22Rv1 (cell line): ENCODE measurements at regions not wholly inside any gene's neighbourhood (a gene's known extent, or its start where the extent isn't known, plus 50 kb on each side); places are given as distances from the start of the nearest gene placed in this dataset.

Experiments
- ZFX ChIP-seq: fragments of 450-650 bp; IDR thresholded peaks from 2 replicates; pipeline ENCODE4 v1.6.1; 2017; ENCODE audit warnings: antibody characterized with exemption, borderline replicate concordance
- TF ChIP-seq, protein P1 (sequence below): fragments of 450-650 bp; IDR thresholded peaks from 2 replicates; pipeline ENCODE4 v1.5.1; 2017; ENCODE audit warnings: mild to moderate bottlenecking

DNA sequence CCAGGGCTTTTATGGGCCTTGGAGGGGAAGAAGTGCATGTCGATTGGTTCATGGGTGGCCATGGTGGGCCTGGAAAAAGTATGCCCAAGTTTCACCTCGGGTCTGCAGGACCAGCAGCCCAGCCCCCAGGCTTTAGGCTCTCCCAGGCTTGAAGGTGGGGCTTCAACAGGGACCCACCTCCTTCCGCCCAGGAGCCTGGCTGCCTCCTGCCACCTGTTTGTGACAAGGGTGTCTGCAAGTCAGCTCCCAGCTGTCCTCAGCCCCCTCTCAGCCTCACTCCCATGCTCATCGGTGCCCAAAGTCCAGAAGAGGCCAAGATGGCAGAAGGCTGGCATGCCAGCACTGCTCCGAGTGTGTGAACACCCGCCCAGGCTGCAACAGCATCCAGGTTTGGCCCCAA, 1063.2 kb upstream of the ACO1 start:
- TF ChIP-seq, protein P1, sequence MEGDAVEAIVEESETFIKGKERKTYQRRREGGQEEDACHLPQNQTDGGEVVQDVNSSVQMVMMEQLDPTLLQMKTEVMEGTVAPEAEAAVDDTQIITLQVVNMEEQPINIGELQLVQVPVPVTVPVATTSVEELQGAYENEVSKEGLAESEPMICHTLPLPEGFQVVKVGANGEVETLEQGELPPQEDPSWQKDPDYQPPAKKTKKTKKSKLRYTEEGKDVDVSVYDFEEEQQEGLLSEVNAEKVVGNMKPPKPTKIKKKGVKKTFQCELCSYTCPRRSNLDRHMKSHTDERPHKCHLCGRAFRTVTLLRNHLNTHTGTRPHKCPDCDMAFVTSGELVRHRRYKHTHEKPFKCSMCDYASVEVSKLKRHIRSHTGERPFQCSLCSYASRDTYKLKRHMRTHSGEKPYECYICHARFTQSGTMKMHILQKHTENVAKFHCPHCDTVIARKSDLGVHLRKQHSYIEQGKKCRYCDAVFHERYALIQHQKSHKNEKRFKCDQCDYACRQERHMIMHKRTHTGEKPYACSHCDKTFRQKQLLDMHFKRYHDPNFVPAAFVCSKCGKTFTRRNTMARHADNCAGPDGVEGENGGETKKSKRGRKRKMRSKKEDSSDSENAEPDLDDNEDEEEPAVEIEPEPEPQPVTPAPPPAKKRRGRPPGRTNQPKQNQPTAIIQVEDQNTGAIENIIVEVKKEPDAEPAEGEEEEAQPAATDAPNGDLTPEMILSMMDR, result no peak
- TF ChIP-seq ZFX, result no peak
